Body of pancreas (tissue), 4 donors: ENCODE measurements at regions not wholly inside any gene's neighbourhood (a gene's known extent, or its start where the extent isn't known, plus 50 kb on each side); places are given as distances from the start of the nearest gene placed in this dataset.
"Not testable (repeated sequence)": the region's sequence is repeated elsewhere in the genome, so short reads cannot be mapped to it uniquely, and the experiment has no call there.

Experiments
- ATAC-seq: fragments of 150-250 bp; one replicate; pipeline ENCODE4 v1.9.1; 2016
- DNase-seq, 4 donors: peaks; one replicate each; pipeline ENCODE4 v3.0.0-alpha.2; 2019
- H3K27ac ChIP-seq, 4 donors: fragments of 200-600 bp; sonication (generic); 1 replicate in 3 of 4; 2 replicates in 1 of 4; pipeline versions ENCODE4 v1.5.1 to v1.6.1; 2016 to 2019; ENCODE audit warnings: mild to moderate bottlenecking in 1 of 4, mixed read lengths in 1 of 4, moderate library complexity in 1 of 4
- H3K27me3 ChIP-seq, 2 donors: fragments of 200-600 bp; sonication (generic); one replicate each; pipeline ENCODE4 v1.6.0; 2016; ENCODE audit warnings: mild to moderate bottlenecking in 1 of 2
- H3K36me3 ChIP-seq, 2 donors: fragments of 200-600 bp; sonication (generic); replicated peaks in 1 of 2; 2 replicates each; pipeline ENCODE4 v1.5.1; 2016; ENCODE audit warnings: low read depth in 2 of 2; ENCODE audit not compliant: insufficient read depth in 1 of 2
- H3K4me1 ChIP-seq: fragments of 200-600 bp; sonication (generic); one replicate; pipeline ENCODE4 v1.6.0; 2016
- H3K4me3 ChIP-seq, 2 donors: fragments of 200-600 bp; sonication (generic); 1 replicate in 1 of 2; 2 replicates in 1 of 2; pipeline ENCODE4 v1.5.1; 2016 to 2019
- H3K9me3 ChIP-seq, 3 donors: fragments of 200-600 bp; sonication (generic); 1 replicate in 2 of 3; 2 replicates in 1 of 3; pipeline ENCODE4 v1.5.1; 2016
- CTCF ChIP-seq, 7 experiments: fragments of 450-650 bp in 4 of 7; fragments of 200-600 bp in 3 of 7; sonication (generic) in 3 of 7; IDR thresholded peaks; one replicate each; pipeline ENCODE4 v1.5.1; 2016 to 2019; ENCODE audit warnings: antibody characterized with exemption in 7 of 7
- POLR2A ChIP-seq, 3 donors: fragments of 450-650 bp; IDR thresholded peaks; one replicate each; pipeline ENCODE4 v1.6.1; 2016; ENCODE audit warnings: antibody characterized with exemption in 3 of 3, mild to moderate bottlenecking in 2 of 3
- WGBS, 2 donors: methylation state at CpG; one replicate each; pipeline ENCODE4 v1.1.5; 2017; 5-methylcytosine and 5-hydroxymethylcytosine counted together
- intact Hi-C: fragments of 100-400 bp; cut with DNase I; formaldehyde crosslinking; loops from one replicate; pipeline ENCODE4 v1.15.1; 2023

GRCh38 chr16:87160234-87160636 is 157.0 kb downstream of the C16orf95 start:
- no peak overlapping the region for H3K4me3 ChIP-seq
- no peaks in the 10 kb centered on the region for H3K27me3 ChIP-seq
- ATAC-seq (no peak), DNase-seq (peak in 2 of 4 donors; percentile 7 to 19)
- no peaks in the 10 kb centered on the region for H3K9me3 ChIP-seq
- intact Hi-C loops, result no loop called here
- WGBS, 2 donors, result 62 to 63% methylated on average over 7 to 15 of the region's 15 CpGs
- H3K4me1 ChIP-seq, result no peaks in the 10 kb centered on the region
- no peak overlapping the region for H3K27ac ChIP-seq
- TF ChIP-seq POLR2A (IDR thresholded peaks at IDR 0.05) (no peak), CTCF (IDR thresholded peaks at IDR 0.05) (no peak)
- no peaks in the 10 kb centered on the region for H3K36me3 ChIP-seq

GRCh38 chr16:87160701-87161337 is 156.4 kb downstream of the C16orf95 start:
- no peak for ATAC-seq
- Histone ChIP-seq H3K4me1 (no peaks in the 10 kb centered on the region), H3K27ac (no peak overlapping the region), H3K4me3 (no peak overlapping the region), H3K9me3 (no peaks in the 10 kb centered on the region), H3K36me3 (no peaks in the 10 kb centered on the region), H3K27me3 (no peaks in the 10 kb centered on the region)
- no peak for DNase-seq
- intact Hi-C loops, result no loop called here
- 69 to 77% methylated on average over 15 to 19 of the region's 19 CpGs for WGBS, 2 donors
- TF ChIP-seq POLR2A (IDR thresholded peaks at IDR 0.05) (no peak), CTCF (IDR thresholded peaks at IDR 0.05) (no peak)

- WGBS, 2 donors, result 88 to 89% methylated on average over 7 of the region's 7 CpGs
Measured at GRCh38 chr16:87161410-87161809, 155.8 kb downstream of the C16orf95 start.

GRCh38 chr16:87161822-87162676 is 155.1 kb downstream of the C16orf95 start:
- H3K27me3 ChIP-seq, result no peaks in the 10 kb centered on the region
- intact Hi-C loops, result no loop called here
- TF ChIP-seq CTCF (IDR thresholded peaks at IDR 0.05) (no peak), POLR2A (IDR thresholded peaks at IDR 0.05) (no peak)
- H3K36me3 ChIP-seq, result no peaks in the 10 kb centered on the region
- DNase-seq (no peak), ATAC-seq (no peak)
- H3K4me1 ChIP-seq, result no peaks in the 10 kb centered on the region
- H3K9me3 ChIP-seq, result no peaks in the 10 kb centered on the region
- no peak overlapping the region for H3K27ac ChIP-seq
- no peak overlapping the region for H3K4me3 ChIP-seq
- WGBS, 2 donors, result 74 to 75% methylated on average over 22 of the region's 22 CpGs

More at GRCh38 chr16:87161410-87161809, 155.8 kb downstream of the C16orf95 start:
- H3K4me3 ChIP-seq, H3K4me1 ChIP-seq, H3K36me3 ChIP-seq, ATAC-seq, DNase-seq, H3K27ac ChIP-seq, intact Hi-C loops, H3K27me3 ChIP-seq, H3K9me3 ChIP-seq: not testable (repeated sequence)

GRCh38 chr16:87162799-87163198 is 154.4 kb downstream of the C16orf95 start:
- DNase-seq, ATAC-seq, H3K27ac ChIP-seq, H3K4me3 ChIP-seq, H3K9me3 ChIP-seq, H3K36me3 ChIP-seq, H3K4me1 ChIP-seq, intact Hi-C loops, H3K27me3 ChIP-seq: not testable (repeated sequence)
- 94 to 95% methylated on average over 6 to 15 of the region's 22 CpGs for WGBS, 2 donors
